GM23338 (cell line): ENCODE measurements at regions not wholly inside any gene's neighbourhood (a gene's known extent, or its start where the extent isn't known, plus 50 kb on each side); places are given as distances from the start of the nearest gene placed in this dataset.

Experiments
- ATAC-seq: fragments of 200-7000 bp; cut with Tn5 transposase; 3 replicates; pipeline ENCODE4 v1.9.1; 2020
- DNase-seq: peaks from one replicate; pipeline ENCODE4 v3.0.0-alpha.2; 2015; ENCODE audit warnings: low spot score
- H2AFZ ChIP-seq: fragments of 200-600 bp; sonication (generic); 2 replicates; pipeline ENCODE4 v1.8.0; 2016; ENCODE audit warnings: antibody characterized with exemption, mild to moderate bottlenecking, moderate library complexity
- H3F3A ChIP-seq: fragments of 200-600 bp; sonication (generic); replicated peaks from 2 replicates; pipeline ENCODE4 v1.8.0; 2017; ENCODE audit warnings: antibody characterized with exemption, mixed run types, low read depth
- H3K27ac ChIP-seq: fragments of 200-600 bp; sonication (generic); 2 replicates; pipeline ENCODE4 v1.6.1; 2016; ENCODE audit warnings: low read depth
- H3K27me3 ChIP-seq: fragments of 200-600 bp; sonication (generic); 2 replicates; pipeline ENCODE4 v1.8.0; 2016; ENCODE audit warnings: mild to moderate bottlenecking, mixed run types, moderate library complexity; ENCODE audit not compliant: insufficient read depth
- H3K36me3 ChIP-seq: fragments of 200-600 bp; sonication (generic); 2 replicates; pipeline ENCODE4 v1.8.0; 2016; ENCODE audit warnings: mild to moderate bottlenecking; ENCODE audit not compliant: insufficient read depth
- H3K4me1 ChIP-seq: fragments of 200-600 bp; sonication (generic); 2 replicates; pipeline ENCODE4 v1.8.0; 2016; ENCODE audit warnings: mild to moderate bottlenecking, moderate library complexity; ENCODE audit not compliant: insufficient read depth
- H3K4me2 ChIP-seq: fragments of 200-600 bp; sonication (generic); 2 replicates; pipeline ENCODE4 v1.7.1; 2017; ENCODE audit warnings: mixed run types
- H3K4me3 ChIP-seq: fragments of 200-600 bp; sonication (generic); 2 replicates; pipeline ENCODE4 v1.6.1; 2016; ENCODE audit warnings: mixed run types
- H3K79me2 ChIP-seq: fragments of 200-600 bp; sonication (generic); replicated peaks from 2 replicates; pipeline ENCODE4 v1.8.0; 2017; ENCODE audit warnings: mild to moderate bottlenecking; ENCODE audit not compliant: insufficient read depth
- H3K9me2 ChIP-seq: fragments of 200-600 bp; sonication (generic); 2 replicates; pipeline ENCODE4 v1.8.0; 2017; ENCODE audit not compliant: insufficient read depth
- H4K20me1 ChIP-seq: fragments of 200-600 bp; sonication (generic); replicated peaks from 2 replicates; pipeline ENCODE4 v1.8.0; 2017; ENCODE audit warnings: mild to moderate bottlenecking; ENCODE audit not compliant: insufficient read depth
- H3K27ac Mint-ChIP-seq: 2 replicates; pipeline ENCODE4 v1.8.0; 2020; ENCODE audit warnings: inconsistent platforms, mild to moderate bottlenecking, moderate library complexity, mixed read lengths
- H3K27me3 Mint-ChIP-seq: 3 replicates; pipeline ENCODE4 v1.8.0; 2022; ENCODE audit warnings: low read depth, mild to moderate bottlenecking, moderate library complexity, mixed read lengths, inconsistent platforms; ENCODE audit not compliant: insufficient read depth, poor library complexity
- H3K36me3 Mint-ChIP-seq: 3 replicates; pipeline ENCODE4 v1.8.0; 2021; ENCODE audit warnings: low read depth, mild to moderate bottlenecking, inconsistent platforms, moderate library complexity, mixed read lengths
- H3K4me1 Mint-ChIP-seq: 3 replicates; pipeline ENCODE4 v1.8.0; 2020; ENCODE audit warnings: mild to moderate bottlenecking, inconsistent platforms, mixed read lengths
- H3K4me3 Mint-ChIP-seq: 3 replicates; pipeline ENCODE4 v1.8.0; 2021; ENCODE audit warnings: moderate library complexity, mild to moderate bottlenecking, inconsistent platforms, mixed read lengths
- H3K9me3 Mint-ChIP-seq: 3 replicates; pipeline ENCODE4 v1.8.0; 2020; ENCODE audit warnings: moderate library complexity, mild to moderate bottlenecking, inconsistent platforms, mixed read lengths
- CREB1 ChIP-seq: fragments of 250-450 bp; sonication (Bioruptor Pico); IDR thresholded peaks from 2 replicates; pipeline ENCODE4 v1.5.0; 2020; ENCODE audit warnings: low read depth, mild to moderate bottlenecking, moderate library complexity
- EZH2 ChIP-seq: fragments of 200-600 bp; sonication (generic); IDR thresholded peaks from one replicate; pipeline ENCODE4 v1.8.0; 2017; ENCODE audit warnings: antibody characterized with exemption, mild to moderate bottlenecking, low read depth; ENCODE audit not compliant: unreplicated experiment
- EZH2phosphoT487 ChIP-seq: fragments of 200-600 bp; sonication (generic); IDR thresholded peaks from one replicate; pipeline ENCODE4 v1.8.1; 2018; ENCODE audit warnings: antibody characterized with exemption; ENCODE audit not compliant: unreplicated experiment
- JUNB ChIP-seq: IDR thresholded peaks from one replicate; pipeline ENCODE4 v1.6.1; 2016; ENCODE audit warnings: antibody characterized with exemption; ENCODE audit not compliant: unreplicated experiment
- NANOG ChIP-seq: IDR thresholded peaks from 2 replicates; pipeline ENCODE4 v1.6.1; 2016; ENCODE audit warnings: antibody characterized with exemption, borderline replicate concordance
- POLR2AphosphoS5 ChIP-seq: IDR thresholded peaks from 2 replicates; pipeline ENCODE4 v1.6.1; 2016; ENCODE audit warnings: antibody characterized with exemption, low read depth
- STAT1 ChIP-seq: IDR thresholded peaks from one replicate; pipeline ENCODE4 v1.6.1; 2016; ENCODE audit warnings: antibody characterized with exemption; ENCODE audit not compliant: unreplicated experiment
- ZNF114 ChIP-seq: fragments of 250-450 bp; sonication (Bioruptor Pico); IDR thresholded peaks from 2 replicates; pipeline ENCODE4 v1.5.0; 2020; ENCODE audit warnings: mild to moderate bottlenecking, moderate library complexity
- ZNF331 ChIP-seq: fragments of 250-450 bp; sonication (Bioruptor Pico); IDR thresholded peaks from 2 replicates; pipeline ENCODE4 v1.5.0; 2020; ENCODE audit warnings: low read depth, mild to moderate bottlenecking, moderate library complexity
- TF ChIP-seq, protein P1 (sequence below): IDR thresholded peaks from one replicate; pipeline ENCODE4 v1.6.1; 2018; ENCODE audit warnings: antibody characterized with exemption; ENCODE audit not compliant: unreplicated experiment
- TF ChIP-seq, protein P2 (sequence below), 2 experiments: fragments of 200-600 bp in 1 of 2; sonication (generic) in 1 of 2; conservative IDR thresholded peaks; 2 replicates each; pipeline versions ENCODE4 v1.5.1 to v1.6.1; 2016 to 2017; ENCODE audit warnings: antibody characterized with exemption in 2 of 2, low read depth in 2 of 2, mild to moderate bottlenecking in 2 of 2, moderate library complexity in 1 of 2
- TF ChIP-seq, protein P3 (sequence below): IDR thresholded peaks from 2 replicates; pipeline ENCODE4 v1.6.1; 2016; ENCODE audit warnings: antibody characterized with exemption

DNA sequence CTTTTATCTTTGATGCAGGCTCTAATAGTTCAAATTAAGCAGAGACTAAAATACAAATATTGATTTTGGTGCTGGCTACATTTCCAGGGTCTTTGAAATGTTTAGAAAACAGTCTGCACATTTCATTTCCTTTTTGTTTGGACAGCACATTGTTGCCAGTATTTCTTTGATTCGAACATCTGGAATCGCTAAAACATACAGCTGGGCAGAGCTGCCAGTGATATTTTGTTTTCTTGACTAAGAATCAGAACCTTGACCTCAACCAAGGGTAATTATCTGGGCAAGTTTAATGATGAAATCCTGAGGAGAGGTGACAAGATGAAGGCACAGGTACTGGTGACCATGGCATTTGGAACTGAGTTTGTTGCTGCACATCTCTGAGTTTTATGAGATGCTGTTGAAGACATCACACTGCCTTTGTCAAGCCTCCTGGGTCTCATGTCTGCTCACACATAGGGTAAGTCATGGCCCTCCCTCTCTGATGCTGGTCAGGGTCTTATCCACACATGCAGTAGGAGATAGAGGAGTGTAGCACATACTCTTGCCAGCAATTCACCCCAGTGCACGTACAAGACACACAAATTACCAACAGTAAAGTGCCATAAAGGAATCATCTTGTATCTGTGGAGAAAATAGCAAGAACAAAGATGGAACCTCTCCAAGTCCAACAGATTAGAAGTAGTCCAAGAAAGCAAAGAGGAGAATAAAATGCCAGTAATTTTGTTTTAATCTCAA, 391.9 kb downstream of the RND3 start:
- no peaks in the 10 kb centered on the region for H4K20me1 ChIP-seq
- no peak overlapping the region for H3K4me2 ChIP-seq
- Mint-ChIP-seq H3K4me1 (no peaks in the 10 kb centered on the region), H3K4me3 (no peak overlapping the region), H3K27ac (no peak overlapping the region), H3K36me3 (no peaks in the 10 kb centered on the region), H3K27me3 (no peaks in the 10 kb centered on the region), H3K9me3 (no peaks in the 10 kb centered on the region)
- no peak overlapping the region for H3K4me3 ChIP-seq
- no peak overlapping the region for H3K27ac ChIP-seq
- no peaks in the 10 kb centered on the region for H3K27me3 ChIP-seq
- no peak for DNase-seq
- no peak for TF ChIP-seq NANOG
- TF ChIP-seq, protein P1, sequence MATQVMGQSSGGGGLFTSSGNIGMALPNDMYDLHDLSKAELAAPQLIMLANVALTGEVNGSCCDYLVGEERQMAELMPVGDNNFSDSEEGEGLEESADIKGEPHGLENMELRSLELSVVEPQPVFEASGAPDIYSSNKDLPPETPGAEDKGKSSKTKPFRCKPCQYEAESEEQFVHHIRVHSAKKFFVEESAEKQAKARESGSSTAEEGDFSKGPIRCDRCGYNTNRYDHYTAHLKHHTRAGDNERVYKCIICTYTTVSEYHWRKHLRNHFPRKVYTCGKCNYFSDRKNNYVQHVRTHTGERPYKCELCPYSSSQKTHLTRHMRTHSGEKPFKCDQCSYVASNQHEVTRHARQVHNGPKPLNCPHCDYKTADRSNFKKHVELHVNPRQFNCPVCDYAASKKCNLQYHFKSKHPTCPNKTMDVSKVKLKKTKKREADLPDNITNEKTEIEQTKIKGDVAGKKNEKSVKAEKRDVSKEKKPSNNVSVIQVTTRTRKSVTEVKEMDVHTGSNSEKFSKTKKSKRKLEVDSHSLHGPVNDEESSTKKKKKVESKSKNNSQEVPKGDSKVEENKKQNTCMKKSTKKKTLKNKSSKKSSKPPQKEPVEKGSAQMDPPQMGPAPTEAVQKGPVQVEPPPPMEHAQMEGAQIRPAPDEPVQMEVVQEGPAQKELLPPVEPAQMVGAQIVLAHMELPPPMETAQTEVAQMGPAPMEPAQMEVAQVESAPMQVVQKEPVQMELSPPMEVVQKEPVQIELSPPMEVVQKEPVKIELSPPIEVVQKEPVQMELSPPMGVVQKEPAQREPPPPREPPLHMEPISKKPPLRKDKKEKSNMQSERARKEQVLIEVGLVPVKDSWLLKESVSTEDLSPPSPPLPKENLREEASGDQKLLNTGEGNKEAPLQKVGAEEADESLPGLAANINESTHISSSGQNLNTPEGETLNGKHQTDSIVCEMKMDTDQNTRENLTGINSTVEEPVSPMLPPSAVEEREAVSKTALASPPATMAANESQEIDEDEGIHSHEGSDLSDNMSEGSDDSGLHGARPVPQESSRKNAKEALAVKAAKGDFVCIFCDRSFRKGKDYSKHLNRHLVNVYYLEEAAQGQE, result no peak
- TF ChIP-seq, protein P2, sequence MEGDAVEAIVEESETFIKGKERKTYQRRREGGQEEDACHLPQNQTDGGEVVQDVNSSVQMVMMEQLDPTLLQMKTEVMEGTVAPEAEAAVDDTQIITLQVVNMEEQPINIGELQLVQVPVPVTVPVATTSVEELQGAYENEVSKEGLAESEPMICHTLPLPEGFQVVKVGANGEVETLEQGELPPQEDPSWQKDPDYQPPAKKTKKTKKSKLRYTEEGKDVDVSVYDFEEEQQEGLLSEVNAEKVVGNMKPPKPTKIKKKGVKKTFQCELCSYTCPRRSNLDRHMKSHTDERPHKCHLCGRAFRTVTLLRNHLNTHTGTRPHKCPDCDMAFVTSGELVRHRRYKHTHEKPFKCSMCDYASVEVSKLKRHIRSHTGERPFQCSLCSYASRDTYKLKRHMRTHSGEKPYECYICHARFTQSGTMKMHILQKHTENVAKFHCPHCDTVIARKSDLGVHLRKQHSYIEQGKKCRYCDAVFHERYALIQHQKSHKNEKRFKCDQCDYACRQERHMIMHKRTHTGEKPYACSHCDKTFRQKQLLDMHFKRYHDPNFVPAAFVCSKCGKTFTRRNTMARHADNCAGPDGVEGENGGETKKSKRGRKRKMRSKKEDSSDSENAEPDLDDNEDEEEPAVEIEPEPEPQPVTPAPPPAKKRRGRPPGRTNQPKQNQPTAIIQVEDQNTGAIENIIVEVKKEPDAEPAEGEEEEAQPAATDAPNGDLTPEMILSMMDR (conservative IDR thresholded peaks at IDR 0.05; ENCODE audit: low read depth in 2 of 2), result no peak
- TF ChIP-seq EZH2phosphoT487, result no peak
- TF ChIP-seq ZNF331 (CRISPR knock-in tag), result no peak
- no peak for TF ChIP-seq CREB1 (CRISPR knock-in tag)
- TF ChIP-seq EZH2, result no peak
- TF ChIP-seq POLR2AphosphoS5, result no peak
- H2AFZ ChIP-seq, result no peak overlapping the region
- H3K9me2 ChIP-seq, result no peaks in the 10 kb centered on the region
- H3K36me3 ChIP-seq, result no peaks in the 10 kb centered on the region
- H3K79me2 ChIP-seq, result no peaks in the 10 kb centered on the region
- no peaks in the 10 kb centered on the region for H3K4me1 ChIP-seq
- ATAC-seq, result no peak
- no peaks in the 10 kb centered on the region for H3F3A ChIP-seq

DNA sequence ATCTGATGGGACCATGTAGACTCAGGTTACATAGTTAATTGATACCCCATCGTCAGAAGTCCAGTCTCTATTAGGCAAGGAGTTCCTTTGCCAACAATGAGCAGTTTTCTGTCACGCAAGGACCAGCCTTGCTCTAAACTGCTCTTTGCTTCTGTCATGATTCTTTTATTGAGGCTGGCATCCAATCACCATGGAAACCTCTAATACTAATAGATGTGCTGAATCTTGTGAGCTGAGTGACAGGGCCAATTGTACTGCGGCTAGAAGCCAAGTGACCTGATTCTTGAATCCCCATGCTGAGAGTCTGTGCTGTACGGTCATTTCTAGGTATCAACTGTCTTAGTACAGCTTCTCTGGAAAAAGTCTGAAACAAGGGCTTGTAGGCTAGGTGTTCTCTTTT, 395.6 kb downstream of the RND3 start:
- no peak overlapping the region for H3K27ac Mint-ChIP-seq
- no peak overlapping the region for H3K4me3 Mint-ChIP-seq
- TF ChIP-seq STAT1 (no peak), CREB1 (CRISPR knock-in tag) (no peak), JUNB (no peak), EZH2 (no peak), ZNF331 (CRISPR knock-in tag) (no peak), ZNF114 (no peak), NANOG (no peak), EZH2phosphoT487 (no peak), POLR2AphosphoS5 (no peak)
- TF ChIP-seq, protein P3, sequence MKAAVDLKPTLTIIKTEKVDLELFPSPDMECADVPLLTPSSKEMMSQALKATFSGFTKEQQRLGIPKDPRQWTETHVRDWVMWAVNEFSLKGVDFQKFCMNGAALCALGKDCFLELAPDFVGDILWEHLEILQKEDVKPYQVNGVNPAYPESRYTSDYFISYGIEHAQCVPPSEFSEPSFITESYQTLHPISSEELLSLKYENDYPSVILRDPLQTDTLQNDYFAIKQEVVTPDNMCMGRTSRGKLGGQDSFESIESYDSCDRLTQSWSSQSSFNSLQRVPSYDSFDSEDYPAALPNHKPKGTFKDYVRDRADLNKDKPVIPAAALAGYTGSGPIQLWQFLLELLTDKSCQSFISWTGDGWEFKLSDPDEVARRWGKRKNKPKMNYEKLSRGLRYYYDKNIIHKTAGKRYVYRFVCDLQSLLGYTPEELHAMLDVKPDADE, result no peak
- TF ChIP-seq, protein P1, result no peak

More for the DNA sequence above, 395.6 kb downstream of the RND3 start:
- ATAC-seq (no peak), DNase-seq (no peak)
- no peaks in the 10 kb centered on the region for H3K36me3 Mint-ChIP-seq
- H3K4me3 ChIP-seq, result no peak overlapping the region
- no peaks in the 10 kb centered on the region for H3K9me2 ChIP-seq
- H3K4me1 ChIP-seq, result peaks cover 9% of the 10 kb centered on the region; the same call in 1 of the 2 replicates
- H3K36me3 ChIP-seq, result no peaks in the 10 kb centered on the region
- no peaks in the 10 kb centered on the region for H3K27me3 ChIP-seq
- no peaks in the 10 kb centered on the region for H3K79me2 ChIP-seq
- no peaks in the 10 kb centered on the region for H4K20me1 ChIP-seq
- H3K4me2 ChIP-seq, result no peak overlapping the region
- H2AFZ ChIP-seq, result no peak overlapping the region
- peaks cover 8% of the 10 kb centered on the region; the same call in 2 of the 3 replicates for H3K4me1 Mint-ChIP-seq
- no peak overlapping the region for H3K27ac ChIP-seq
- H3K27me3 Mint-ChIP-seq, result no peaks in the 10 kb centered on the region
- no peaks in the 10 kb centered on the region for H3K9me3 Mint-ChIP-seq
- no peaks in the 10 kb centered on the region for H3F3A ChIP-seq
